AG20443 (cell line): ENCODE measurements at regions not wholly inside any gene's neighbourhood (a gene's known extent, or its start where the extent isn't known, plus 50 kb on each side); places are given as distances from the start of the nearest gene placed in this dataset.

Experiments
- DNase-seq: peaks from one replicate; pipeline ENCODE4 v3.0.0; 2012; ENCODE audit warnings: low spot score, mixed read lengths

DNA sequence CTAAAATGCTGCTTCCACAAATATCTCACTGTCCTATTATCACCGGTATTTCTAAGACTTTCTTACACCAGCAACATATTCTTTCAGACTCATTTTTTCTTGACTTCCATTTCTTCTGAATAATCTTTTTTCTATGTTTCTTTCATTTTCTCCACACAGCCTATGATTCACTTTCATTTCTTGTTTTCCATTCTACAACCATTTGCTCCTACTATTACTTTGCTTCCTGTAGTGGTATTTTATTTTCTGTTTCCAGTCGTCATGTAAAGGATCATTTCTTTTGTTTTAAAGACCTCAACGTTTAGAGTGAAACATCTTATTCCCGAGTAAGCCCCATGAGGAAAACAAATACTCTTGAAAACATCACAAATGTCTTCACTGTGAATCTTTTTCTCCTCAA is 182.2 kb upstream of the MDGA2 start:
- no peak for DNase-seq

- no peak for DNase-seq
These were observed 176.9 kb upstream of the MDGA2 start for GRCh38 chr14:47852278-47852677.

- no peak for DNase-seq
These were observed 170.6 kb upstream of the MDGA2 start for GRCh38 chr14:47846008-47846407.

GRCh38 chr14:47843236-47843635 is 167.8 kb upstream of the MDGA2 start:
- DNase-seq, result no peak

GRCh38 chr14:47833011-47833410 is 157.6 kb upstream of the MDGA2 start:
- no peak for DNase-seq

GRCh38 chr14:47826809-47827208 is 151.4 kb upstream of the MDGA2 start:
- DNase-seq, result no peak

GRCh38 chr14:47822326-47822725 is 146.9 kb upstream of the MDGA2 start:
- no peak for DNase-seq

- DNase-seq, result no peak
These were observed 145.7 kb upstream of the MDGA2 start for GRCh38 chr14:47821135-47821534.

DNA sequence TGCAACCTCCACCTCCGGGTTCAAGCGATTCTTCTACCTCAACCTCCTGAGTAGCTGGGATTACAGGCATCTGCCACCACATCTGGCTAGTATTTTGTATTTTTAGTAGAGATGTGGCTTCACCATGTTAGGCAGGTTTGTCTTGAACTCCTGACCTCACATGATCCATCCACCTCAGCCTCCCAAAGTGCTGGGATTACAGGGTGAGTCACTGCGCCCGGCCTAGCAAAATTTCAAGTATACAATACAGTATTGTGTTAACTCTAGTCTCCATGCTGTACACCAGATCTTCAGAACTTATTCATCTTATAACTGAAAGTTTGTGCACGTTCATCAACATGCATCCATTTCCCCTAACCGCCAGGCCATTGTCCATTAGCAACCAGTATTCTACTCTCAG is 115.1 kb upstream of the MDGA2 start:
- DNase-seq, result no peak

DNA sequence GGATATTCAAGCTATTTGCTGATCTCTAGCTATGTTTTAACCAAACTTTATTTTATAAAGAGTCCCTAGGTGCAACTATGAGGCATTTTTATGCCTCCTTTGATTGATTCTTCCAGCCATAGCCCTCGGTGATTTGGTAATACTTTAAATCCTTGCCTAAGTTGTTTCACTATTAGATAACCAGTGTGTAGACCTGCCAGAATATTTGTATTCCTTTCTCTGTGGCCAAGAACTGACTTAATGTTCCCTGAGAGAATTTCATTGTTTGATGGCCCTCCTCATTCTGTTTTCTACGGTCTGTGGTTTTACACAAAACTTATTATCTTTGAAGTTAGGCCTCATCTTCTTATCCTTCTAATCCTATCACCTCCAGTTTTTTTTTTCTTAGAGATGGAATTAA is 109.7 kb upstream of the MDGA2 start:
- DNase-seq, result no peak

- DNase-seq, result no peak
These were observed 103.2 kb upstream of the MDGA2 start for GRCh38 chr14:47778631-47779030.

DNA sequence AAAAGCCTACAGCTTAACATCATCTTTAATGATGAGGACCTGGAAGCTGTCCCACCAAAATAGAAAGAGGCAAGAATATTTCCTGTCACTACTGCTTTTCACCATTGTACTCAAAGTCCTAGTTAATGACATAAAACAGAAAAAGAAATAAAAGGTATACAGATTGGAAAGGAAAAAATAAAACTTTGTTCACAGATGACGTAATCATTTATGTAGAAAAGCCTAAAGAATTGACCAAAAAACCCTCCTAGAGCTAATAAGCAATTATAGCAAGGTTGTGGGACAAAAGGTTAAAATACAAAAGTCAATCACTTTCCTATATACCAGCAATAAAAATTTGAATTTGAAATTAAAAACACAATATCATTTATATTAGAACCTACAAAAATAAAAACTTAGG is 97.2 kb upstream of the MDGA2 start:
- DNase-seq, result no peak

- DNase-seq, result no peak
These were observed 87.9 kb upstream of the MDGA2 start for GRCh38 chr14:47763188-47763854.

DNA sequence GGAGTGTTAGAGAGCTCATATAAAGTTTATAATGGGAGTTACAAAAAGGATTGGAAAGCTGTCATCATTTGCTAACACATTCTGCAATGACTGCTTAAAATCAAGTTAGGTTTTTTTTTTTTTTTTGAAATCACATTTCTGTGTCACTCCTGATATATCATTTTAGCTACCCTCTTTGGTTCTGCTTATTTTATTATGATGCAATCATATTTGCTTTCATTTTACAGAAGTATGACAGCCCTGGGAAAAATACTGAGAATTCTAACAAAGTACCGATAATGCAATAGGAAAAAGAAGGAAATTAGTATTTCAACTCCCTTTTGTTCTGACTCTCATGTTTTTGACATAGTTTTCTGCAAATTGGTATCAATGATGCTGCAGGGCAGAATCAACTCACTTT is 71.6 kb upstream of the MDGA2 start:
- DNase-seq, result no peak

DNA sequence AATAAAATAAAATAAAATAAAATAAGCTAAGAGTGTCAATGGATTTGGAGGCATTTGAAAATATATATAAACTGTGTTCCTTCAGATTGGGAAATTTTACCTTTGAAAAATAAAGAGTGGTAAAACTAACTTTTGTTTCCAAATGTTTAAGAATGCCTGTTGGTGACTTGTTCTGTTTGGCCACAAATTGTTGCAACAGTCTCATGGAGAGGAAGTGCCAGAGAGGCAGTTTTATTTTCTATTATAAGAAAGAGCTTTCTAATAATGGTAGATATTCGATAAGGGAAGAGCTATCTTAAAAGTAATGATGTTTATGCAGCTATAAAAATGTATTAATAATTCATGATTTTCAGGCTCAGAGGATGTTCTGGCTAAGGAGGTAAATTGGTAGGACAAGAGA is 68.8 kb upstream of the MDGA2 start:
- DNase-seq, result no peak

DNA sequence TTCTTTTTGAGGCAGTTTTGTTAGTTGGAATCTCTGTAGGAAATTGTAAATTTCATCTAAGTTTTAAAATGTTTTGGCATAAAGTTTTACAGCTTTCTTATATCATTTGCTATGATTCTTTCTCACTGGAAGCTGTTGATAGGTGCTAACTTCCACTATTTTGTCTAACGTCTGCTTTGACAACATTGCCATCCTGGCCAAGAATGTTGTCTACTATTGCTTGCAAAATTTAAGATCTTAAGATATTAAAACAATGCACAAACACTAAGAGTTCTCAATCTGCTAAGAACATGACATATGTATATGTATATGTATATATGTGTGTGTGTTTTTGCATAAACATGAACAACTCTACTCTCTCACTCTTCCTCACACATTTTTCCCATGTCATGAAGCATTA is 64.1 kb upstream of the MDGA2 start:
- DNase-seq, result no peak

DNA sequence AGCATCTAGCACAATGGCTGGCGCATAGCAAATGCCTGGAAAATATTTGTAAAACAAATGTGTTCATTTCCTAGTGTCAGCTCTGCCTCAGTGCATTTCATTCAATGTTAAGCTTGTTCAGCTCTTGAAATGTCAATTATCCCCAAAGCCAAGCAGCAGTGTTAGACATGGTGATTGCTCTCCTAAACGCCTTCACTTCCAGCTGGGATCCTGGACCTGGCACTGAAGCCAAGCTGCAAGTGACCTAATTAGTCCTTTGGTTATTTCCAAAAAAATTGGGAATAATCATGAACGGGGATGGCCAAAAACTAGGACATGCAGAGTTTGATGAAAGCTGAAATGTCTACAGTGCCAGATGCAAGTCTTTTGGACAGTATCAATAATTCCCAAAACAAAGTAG is 54.9 kb upstream of the MDGA2 start:
- no peak for DNase-seq
